ENCODE measurements at regions not wholly inside any gene's neighbourhood (a gene's known extent, or its start where the extent isn't known, plus 50 kb on each side); places are given as distances from the start of the nearest gene placed in this dataset.
"Not testable (repeated sequence)": the region's sequence is repeated elsewhere in the genome, so short reads cannot be mapped to it uniquely, and the experiment has no call there.

DNA sequence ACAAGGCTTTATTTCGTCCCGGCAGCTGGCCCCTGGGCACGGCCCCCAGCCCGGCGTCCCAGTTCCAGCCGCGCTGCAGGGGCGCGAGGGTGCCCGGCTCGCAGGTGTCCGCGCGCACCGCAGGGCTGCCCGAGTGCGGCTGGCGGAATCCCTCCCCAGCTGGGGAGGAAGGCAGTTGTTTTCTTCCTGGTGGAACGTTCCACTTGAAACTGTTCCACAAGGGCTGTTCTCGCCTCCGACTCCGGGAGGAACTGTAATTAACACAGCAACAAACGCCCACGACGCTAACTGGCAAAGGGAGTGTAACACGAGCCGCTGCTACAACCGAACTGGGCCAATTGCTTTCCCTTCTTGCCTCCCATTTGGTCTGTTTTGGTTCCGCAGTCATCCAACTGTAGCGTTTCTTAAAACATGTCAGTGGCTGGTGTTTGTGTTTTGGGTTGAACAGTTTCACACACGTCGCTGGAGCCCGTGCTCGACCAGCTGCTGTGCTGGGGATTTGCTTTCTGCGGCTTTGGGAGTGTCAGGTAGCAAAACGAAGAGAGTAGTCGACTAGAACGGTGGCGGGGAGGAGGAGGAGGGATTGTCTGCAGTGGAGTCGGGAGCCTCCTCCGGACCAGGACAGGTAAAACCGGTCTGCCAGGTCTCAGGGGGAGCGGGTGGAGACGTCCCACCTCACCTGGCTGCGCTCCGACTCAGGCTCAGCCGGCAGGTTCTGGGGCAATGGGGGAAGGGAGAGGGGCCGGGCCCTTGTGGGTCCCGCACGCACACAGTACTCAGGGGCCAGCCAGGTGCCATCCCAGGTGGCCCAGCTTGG lies 131.6 kb upstream of the NIPBL start:
- H3K4me3 ChIP-seq = peak overlapping the region; percentile 76
- no peaks in the 10 kb centered on the region for H3K9me3 ChIP-seq
- peaks cover 28% of the 10 kb centered on the region for H3K4me1 ChIP-seq
- WGBS = 0% methylated on average over 30 of the region's 50 CpGs
- H3K36me3 ChIP-seq = no peaks in the 10 kb centered on the region
- peak; percentile 86 to 91 for DNase-seq (ENCODE audit: low spot score in 2 of 2)
- H3K27ac ChIP-seq = peak overlapping the region; percentile 97
- TF ChIP-seq POLR2A (IDR thresholded peaks at IDR 0.05) (no peak), EP300 (IDR thresholded peaks at IDR 0.05) (no peak), POLR2AphosphoS5 (IDR thresholded peaks at IDR 0.05) (peak in 2 of 3 donors; percentile 29 to 61)
- TF ChIP-seq, protein P1, sequence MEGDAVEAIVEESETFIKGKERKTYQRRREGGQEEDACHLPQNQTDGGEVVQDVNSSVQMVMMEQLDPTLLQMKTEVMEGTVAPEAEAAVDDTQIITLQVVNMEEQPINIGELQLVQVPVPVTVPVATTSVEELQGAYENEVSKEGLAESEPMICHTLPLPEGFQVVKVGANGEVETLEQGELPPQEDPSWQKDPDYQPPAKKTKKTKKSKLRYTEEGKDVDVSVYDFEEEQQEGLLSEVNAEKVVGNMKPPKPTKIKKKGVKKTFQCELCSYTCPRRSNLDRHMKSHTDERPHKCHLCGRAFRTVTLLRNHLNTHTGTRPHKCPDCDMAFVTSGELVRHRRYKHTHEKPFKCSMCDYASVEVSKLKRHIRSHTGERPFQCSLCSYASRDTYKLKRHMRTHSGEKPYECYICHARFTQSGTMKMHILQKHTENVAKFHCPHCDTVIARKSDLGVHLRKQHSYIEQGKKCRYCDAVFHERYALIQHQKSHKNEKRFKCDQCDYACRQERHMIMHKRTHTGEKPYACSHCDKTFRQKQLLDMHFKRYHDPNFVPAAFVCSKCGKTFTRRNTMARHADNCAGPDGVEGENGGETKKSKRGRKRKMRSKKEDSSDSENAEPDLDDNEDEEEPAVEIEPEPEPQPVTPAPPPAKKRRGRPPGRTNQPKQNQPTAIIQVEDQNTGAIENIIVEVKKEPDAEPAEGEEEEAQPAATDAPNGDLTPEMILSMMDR (IDR thresholded peaks at IDR 0.05) = peak in 1 of 2 donors; percentile 70
- H3K27me3 ChIP-seq = no peaks in the 10 kb centered on the region

DNA sequence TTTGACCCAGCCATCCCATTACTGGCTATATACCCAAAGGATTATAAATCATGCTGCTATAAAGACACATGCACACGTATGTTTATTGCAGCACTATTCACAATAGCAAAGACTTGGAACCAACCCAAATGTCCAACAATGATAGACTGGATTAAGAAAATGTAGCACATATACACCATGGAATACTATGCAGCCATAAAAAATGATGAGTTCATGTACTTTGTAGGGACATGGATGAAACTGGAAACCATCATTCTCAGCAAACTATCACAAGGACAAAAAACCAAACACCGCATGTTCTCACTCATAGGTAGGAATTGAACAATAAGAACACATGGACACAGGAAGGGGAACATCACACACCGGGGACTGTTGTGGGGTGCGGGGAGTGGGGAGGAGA lies 128.8 kb upstream of the NIPBL start:
- not testable (repeated sequence) for DNase-seq (ENCODE audit: low spot score in 2 of 2); H3K27ac ChIP-seq; H3K27me3 ChIP-seq; H3K9me3 ChIP-seq; H3K36me3 ChIP-seq; H3K4me3 ChIP-seq
- peaks cover 28% of the 10 kb centered on the region for H3K4me1 ChIP-seq
- 100% methylated on average over 3 of the region's 4 CpGs for WGBS

DNA sequence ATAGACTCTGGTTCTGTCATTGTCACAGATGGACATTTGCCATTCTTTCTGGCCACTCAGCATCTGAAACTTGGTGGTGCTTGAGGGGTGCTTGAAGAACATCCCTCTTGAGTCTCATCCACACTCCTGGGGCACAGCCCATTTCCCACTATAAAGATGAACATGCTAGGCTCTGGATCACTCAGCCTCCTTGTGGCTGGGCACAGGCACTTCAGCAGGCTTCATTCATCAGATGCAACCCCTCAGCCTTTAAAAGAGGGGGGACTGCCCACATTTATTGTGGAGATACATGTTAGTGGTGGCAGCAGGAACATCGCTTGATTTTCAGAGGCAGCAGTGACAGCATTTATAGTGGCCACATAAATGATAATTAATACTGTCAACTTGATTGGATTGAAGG lies 124.7 kb upstream of the NIPBL start:
- 94% methylated on average over 1 of the region's 1 CpG for WGBS
- TF ChIP-seq POLR2A (IDR thresholded peaks at IDR 0.05) (no peak), EP300 (IDR thresholded peaks at IDR 0.05) (no peak)
- TF ChIP-seq, protein P1 (IDR thresholded peaks at IDR 0.05) = peak in 1 of 2 donors; percentile 2
- no peak overlapping the region for H3K4me3 ChIP-seq
- H3K36me3 ChIP-seq = no peaks in the 10 kb centered on the region
- H3K27me3 ChIP-seq = no peaks in the 10 kb centered on the region
- H3K9me3 ChIP-seq = no peaks in the 10 kb centered on the region
- no peaks in the 10 kb centered on the region for H3K4me1 ChIP-seq
- no peak for DNase-seq (ENCODE audit: low spot score in 2 of 2)
- H3K27ac ChIP-seq = no peak overlapping the region

DNA sequence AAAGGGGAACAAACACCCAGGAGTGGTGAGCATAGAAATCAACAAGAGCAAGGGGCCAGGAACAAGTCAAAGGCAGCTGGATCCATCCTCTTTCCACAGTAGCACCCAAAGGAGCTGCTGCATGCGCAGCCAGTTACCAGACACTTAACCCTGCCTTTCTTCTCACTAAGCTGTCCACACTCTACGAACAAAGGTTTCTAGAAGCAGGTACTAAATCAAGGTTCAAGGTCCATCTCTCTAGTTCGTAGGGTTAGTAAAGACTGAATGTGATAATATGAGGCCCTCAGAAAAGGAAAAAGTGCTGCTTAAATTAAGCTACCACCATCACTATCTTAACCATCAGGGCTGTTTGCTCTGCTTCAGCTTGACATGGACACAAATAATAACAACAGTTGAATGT lies 121.2 kb upstream of the NIPBL start:
- TF ChIP-seq, protein P1 (IDR thresholded peaks at IDR 0.05) = no peak
- TF ChIP-seq POLR2AphosphoS5 (IDR thresholded peaks at IDR 0.05) = no peak
- no peak for TF ChIP-seq POLR2A (IDR thresholded peaks at IDR 0.05)
- no peak for TF ChIP-seq EP300 (IDR thresholded peaks at IDR 0.05)
- Histone ChIP-seq H3K27ac (no peak overlapping the region), H3K27me3 (no peaks in the 10 kb centered on the region), H3K4me1 (no peaks in the 10 kb centered on the region), H3K9me3 (no peaks in the 10 kb centered on the region), H3K4me3 (no peak overlapping the region), H3K36me3 (no peaks in the 10 kb centered on the region)
- no peak for DNase-seq (ENCODE audit: low spot score in 2 of 2)
- WGBS = 95% methylated on average over 3 of the region's 3 CpGs

DNA sequence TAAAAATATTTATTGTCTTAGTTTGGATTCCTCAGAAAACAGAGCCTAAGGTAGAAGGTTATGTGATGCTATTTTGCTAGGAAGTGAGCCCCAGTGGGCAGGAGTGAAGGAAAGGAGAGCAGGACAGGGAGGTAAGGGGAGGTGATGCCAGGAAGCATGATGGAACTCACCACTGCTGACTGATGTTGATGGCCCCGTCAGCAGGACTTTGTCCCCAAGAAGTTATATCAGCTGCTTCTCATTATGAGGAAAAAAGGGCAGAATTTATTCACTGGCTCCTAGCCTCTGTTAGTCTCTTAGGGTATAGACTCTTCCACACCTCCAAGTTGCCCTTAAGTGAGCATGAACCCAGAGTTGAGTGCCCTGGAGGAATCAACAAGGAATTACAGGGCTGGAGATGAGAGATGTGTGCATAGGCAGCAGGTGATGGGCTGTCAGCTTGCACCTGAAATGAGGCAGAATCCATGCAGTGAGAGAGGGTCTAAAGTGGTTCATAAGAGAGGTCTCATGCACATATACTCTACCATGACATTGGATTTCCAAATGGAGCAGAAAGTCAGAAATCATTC lies 120.6 kb upstream of the NIPBL start:
- Histone ChIP-seq H3K27ac (no peak overlapping the region), H3K36me3 (no peaks in the 10 kb centered on the region), H3K9me3 (no peaks in the 10 kb centered on the region), H3K27me3 (no peaks in the 10 kb centered on the region), H3K4me1 (no peaks in the 10 kb centered on the region), H3K4me3 (no peak overlapping the region)
- 82% methylated on average over 1 of the region's 1 CpG for WGBS
- TF ChIP-seq, protein P1 (IDR thresholded peaks at IDR 0.05) = no peak
- TF ChIP-seq POLR2AphosphoS5 (IDR thresholded peaks at IDR 0.05) = no peak
- TF ChIP-seq EP300 (IDR thresholded peaks at IDR 0.05) = no peak
- no peak for TF ChIP-seq POLR2A (IDR thresholded peaks at IDR 0.05)
- DNase-seq (ENCODE audit: low spot score in 2 of 2) = no peak
